Smooth muscle cell (in vitro differentiated cells): ENCODE measurements at regions not wholly inside any gene's neighbourhood (a gene's known extent, or its start where the extent isn't known, plus 50 kb on each side); places are given as distances from the start of the nearest gene placed in this dataset.

Experiments
- DNase-seq: peaks from one replicate; lab custom pipeline; 2025; ENCODE audit not compliant: unreplicated experiment; lab: John Stamatoyannopoulos, UW
- H2AFZ ChIP-seq: fragments of 200-600 bp; sonication (generic); 2 replicates; pipeline ENCODE4 v1.6.0; 2016; ENCODE audit warnings: antibody characterized with exemption, low read depth, mild to moderate bottlenecking
- H3F3A ChIP-seq: fragments of 200-600 bp; sonication (generic); 2 replicates; pipeline ENCODE4 v1.6.0; 2017; ENCODE audit warnings: antibody characterized with exemption, low read depth
- H3K27ac ChIP-seq: fragments of 200-600 bp; sonication (generic); 2 replicates; pipeline ENCODE4 v1.5.1; 2016; ENCODE audit warnings: low read depth, mild to moderate bottlenecking
- H3K27me3 ChIP-seq: fragments of 200-600 bp; sonication (generic); 2 replicates; pipeline ENCODE4 v1.6.1; 2016; ENCODE audit warnings: low read depth, mild to moderate bottlenecking
- H3K36me3 ChIP-seq: fragments of 200-600 bp; sonication (generic); 2 replicates; pipeline ENCODE4 v1.5.1; 2016; ENCODE audit warnings: low read depth
- H3K4me1 ChIP-seq: fragments of 200-600 bp; sonication (generic); 2 replicates; pipeline ENCODE4 v1.5.1; 2016; ENCODE audit warnings: low read depth
- H3K4me2 ChIP-seq: fragments of 200-600 bp; sonication (generic); 2 replicates; pipeline ENCODE4 v1.6.0; 2016; ENCODE audit warnings: mild to moderate bottlenecking
- H3K4me3 ChIP-seq: fragments of 200-600 bp; sonication (generic); 2 replicates; pipeline ENCODE4 v1.5.1; 2016; ENCODE audit warnings: mild to moderate bottlenecking
- H3K79me2 ChIP-seq: fragments of 200-600 bp; sonication (generic); 2 replicates; pipeline ENCODE4 v1.6.0; 2016; ENCODE audit warnings: low read depth, mild to moderate bottlenecking
- H3K9ac ChIP-seq: fragments of 200-600 bp; sonication (generic); 2 replicates; pipeline ENCODE4 v1.6.0; 2016; ENCODE audit warnings: low read depth
- H3K9me3 ChIP-seq: fragments of 200-600 bp; sonication (generic); replicated peaks from 2 replicates; pipeline ENCODE4 v1.5.1; 2016; ENCODE audit warnings: low read depth
- H4K20me1 ChIP-seq: fragments of 200-600 bp; sonication (generic); 2 replicates; pipeline ENCODE4 v1.6.0; 2016; ENCODE audit warnings: low read depth
- CTCF ChIP-seq: fragments of 200-600 bp; sonication (generic); IDR thresholded peaks from 2 replicates; pipeline ENCODE4 v1.5.1; 2017; ENCODE audit warnings: borderline replicate concordance, mild to moderate bottlenecking, antibody characterized with exemption; ENCODE audit not compliant: insufficient read depth, poor library complexity, severe bottlenecking
- WGBS: methylation state at CpG from one replicate; pipeline ENCODE4 v1.1.7; 2016; ENCODE audit warnings: low lambda C conversion rate; 5-methylcytosine and 5-hydroxymethylcytosine counted together

- Histone ChIP-seq H4K20me1 (no peaks in the 10 kb centered on the region), H3K4me3 (no peak overlapping the region), H2AFZ (no peak overlapping the region), H3K36me3 (no peaks in the 10 kb centered on the region), H3F3A (no peaks in the 10 kb centered on the region), H3K27me3 (no peaks in the 10 kb centered on the region), H3K27ac (no peak overlapping the region), H3K9me3 (no peaks in the 10 kb centered on the region), H3K79me2 (no peaks in the 10 kb centered on the region), H3K4me2 (no peak overlapping the region), H3K4me1 (no peaks in the 10 kb centered on the region), H3K9ac (no peak overlapping the region)
- TF ChIP-seq CTCF: no peak
- no peak for DNase-seq
- 97% methylated on average over 2 of the region's 2 CpGs for WGBS
These were observed 1036.3 kb upstream of the TENM4 start for GRCh38 chr11:80477178-80477577.

GRCh38 chr11:80473562-80473961, 1032.7 kb upstream of the TENM4 start:
- no peak for TF ChIP-seq CTCF

GRCh38 chr11:80469871-80470270, 1029.0 kb upstream of the TENM4 start:
- Histone ChIP-seq H3F3A (no peaks in the 10 kb centered on the region), H3K36me3 (no peaks in the 10 kb centered on the region), H4K20me1 (no peaks in the 10 kb centered on the region), H3K9ac (no peak overlapping the region), H3K79me2 (no peaks in the 10 kb centered on the region), H2AFZ (no peak overlapping the region), H3K27me3 (no peaks in the 10 kb centered on the region), H3K4me3 (no peak overlapping the region), H3K27ac (no peak overlapping the region), H3K4me1 (no peaks in the 10 kb centered on the region), H3K4me2 (no peak overlapping the region), H3K9me3 (no peaks in the 10 kb centered on the region)
- no peak for DNase-seq
- WGBS: 91% methylated on average over 2 of the region's 2 CpGs
- no peak for TF ChIP-seq CTCF

More at GRCh38 chr11:80473562-80473961, 1032.7 kb upstream of the TENM4 start:
- Histone ChIP-seq H3K36me3 (no peaks in the 10 kb centered on the region), H3F3A (no peaks in the 10 kb centered on the region), H3K9me3 (no peaks in the 10 kb centered on the region), H3K4me3 (no peak overlapping the region), H4K20me1 (no peaks in the 10 kb centered on the region), H3K27me3 (no peaks in the 10 kb centered on the region), H3K4me1 (no peaks in the 10 kb centered on the region), H3K4me2 (no peak overlapping the region), H3K9ac (no peak overlapping the region), H3K79me2 (no peaks in the 10 kb centered on the region), H2AFZ (no peak overlapping the region), H3K27ac (no peak overlapping the region)
- no peak for DNase-seq
- WGBS: 91% methylated on average over 3 of the region's 3 CpGs

GRCh38 chr11:80466570-80466969, 1025.7 kb upstream of the TENM4 start:
- H3K9me3 ChIP-seq: no peaks in the 10 kb centered on the region
- no peaks in the 10 kb centered on the region for H3K79me2 ChIP-seq
- WGBS: 84% methylated on average over 1 of the region's 1 CpG
- no peak overlapping the region for H3K9ac ChIP-seq
- H3K4me1 ChIP-seq: no peaks in the 10 kb centered on the region
- H3K27me3 ChIP-seq: no peaks in the 10 kb centered on the region
- no peak overlapping the region for H3K4me3 ChIP-seq
- no peak overlapping the region for H3K27ac ChIP-seq
- no peak for DNase-seq
- H3F3A ChIP-seq: no peaks in the 10 kb centered on the region
- H2AFZ ChIP-seq: no peak overlapping the region
- TF ChIP-seq CTCF: no peak
- no peaks in the 10 kb centered on the region for H4K20me1 ChIP-seq
- no peak overlapping the region for H3K4me2 ChIP-seq
- no peaks in the 10 kb centered on the region for H3K36me3 ChIP-seq
